OCI-LY7 (cell line): ENCODE measurements at regions not wholly inside any gene's neighbourhood (a gene's known extent, or its start where the extent isn't known, plus 50 kb on each side); places are given as distances from the start of the nearest gene placed in this dataset.

ENCODE experiments used
- EZH2phosphoT487 ChIP-seq: fragments of 200-600 bp; sonication (generic); IDR thresholded peaks from 2 replicates; pipeline ENCODE4 v1.6.1; 2018; ENCODE audit warnings: low read depth, borderline replicate concordance, mild to moderate bottlenecking, mixed run types, antibody characterized with exemption, low read length, moderate library complexity, mixed read lengths
- TF ChIP-seq, protein P1 (sequence below): fragments of 200-600 bp; sonication (generic); conservative IDR thresholded peaks from 2 replicates; pipeline ENCODE4 v1.5.1; 2014; ENCODE audit warnings: mild to moderate bottlenecking, antibody characterized with exemption, low read length, moderate library complexity, mixed read lengths

DNA sequence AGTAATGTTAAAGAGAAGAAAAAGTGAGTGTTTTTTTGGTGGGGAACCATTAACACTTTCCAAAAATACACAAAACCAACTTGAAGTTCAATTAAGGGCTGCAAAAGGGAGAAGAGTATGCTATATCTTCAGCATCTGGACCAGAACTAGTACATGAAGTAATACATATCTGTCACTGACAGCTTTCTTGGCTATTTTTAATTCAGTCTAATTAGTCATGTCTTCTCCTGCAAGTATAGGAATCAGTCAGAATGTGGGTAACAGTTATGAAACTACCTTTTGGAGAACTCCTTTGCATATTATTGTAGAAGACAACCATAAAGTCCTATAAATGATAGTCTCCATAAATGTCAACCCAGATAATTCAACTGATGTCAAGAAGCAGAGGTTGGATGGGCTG lies 901.2 kb downstream of the TTLL7 start:
- TF ChIP-seq, protein P1, sequence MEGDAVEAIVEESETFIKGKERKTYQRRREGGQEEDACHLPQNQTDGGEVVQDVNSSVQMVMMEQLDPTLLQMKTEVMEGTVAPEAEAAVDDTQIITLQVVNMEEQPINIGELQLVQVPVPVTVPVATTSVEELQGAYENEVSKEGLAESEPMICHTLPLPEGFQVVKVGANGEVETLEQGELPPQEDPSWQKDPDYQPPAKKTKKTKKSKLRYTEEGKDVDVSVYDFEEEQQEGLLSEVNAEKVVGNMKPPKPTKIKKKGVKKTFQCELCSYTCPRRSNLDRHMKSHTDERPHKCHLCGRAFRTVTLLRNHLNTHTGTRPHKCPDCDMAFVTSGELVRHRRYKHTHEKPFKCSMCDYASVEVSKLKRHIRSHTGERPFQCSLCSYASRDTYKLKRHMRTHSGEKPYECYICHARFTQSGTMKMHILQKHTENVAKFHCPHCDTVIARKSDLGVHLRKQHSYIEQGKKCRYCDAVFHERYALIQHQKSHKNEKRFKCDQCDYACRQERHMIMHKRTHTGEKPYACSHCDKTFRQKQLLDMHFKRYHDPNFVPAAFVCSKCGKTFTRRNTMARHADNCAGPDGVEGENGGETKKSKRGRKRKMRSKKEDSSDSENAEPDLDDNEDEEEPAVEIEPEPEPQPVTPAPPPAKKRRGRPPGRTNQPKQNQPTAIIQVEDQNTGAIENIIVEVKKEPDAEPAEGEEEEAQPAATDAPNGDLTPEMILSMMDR = no peak
- no peak for TF ChIP-seq EZH2phosphoT487
